K562 (cell line): ENCODE measurements at regions not wholly inside any gene's neighbourhood (a gene's known extent, or its start where the extent isn't known, plus 50 kb on each side); places are given as distances from the start of the nearest gene placed in this dataset.

Source experiments
- CTBP1 ChIP-seq: fragments of 450-650 bp; IDR thresholded peaks from 2 replicates; pipeline ENCODE4 v1.6.1; 2016; ENCODE audit warnings: borderline replicate concordance
- DIDO1 ChIP-seq: fragments of 450-650 bp; IDR thresholded peaks from 2 replicates; pipeline ENCODE4 v1.6.1; 2016; ENCODE audit warnings: low read depth, missing biosample characterization, missing genetic modification characterization
- ELF2 ChIP-seq: fragments of 250-450 bp; sonication (Bioruptor Pico); IDR thresholded peaks from 2 replicates; pipeline ENCODE4 v1.5.0; 2021; ENCODE audit warnings: mild to moderate bottlenecking
- HEY1 ChIP-seq: fragments of 250-450 bp; sonication (Bioruptor Pico); IDR thresholded peaks from 2 replicates; pipeline ENCODE4 v1.5.0; 2020; ENCODE audit warnings: mild to moderate bottlenecking, moderate library complexity, borderline replicate concordance
- HLTF ChIP-seq: fragments of 450-650 bp; IDR thresholded peaks from 2 replicates; pipeline ENCODE4 v1.6.1; 2016
- KAT2B ChIP-seq: IDR thresholded peaks from one replicate; pipeline ENCODE4 v1.6.1; 2012; ENCODE audit warnings: low read depth, mild to moderate bottlenecking, control low read depth, inconsistent platforms, low read length, moderate library complexity
- KLF6 ChIP-seq: fragments of 250-450 bp; sonication (Bioruptor Pico); IDR thresholded peaks from 2 replicates; pipeline ENCODE4 v1.4.0; 2020; ENCODE audit warnings: mild to moderate bottlenecking, moderate library complexity, borderline replicate concordance
- L3MBTL2 ChIP-seq: fragments of 450-650 bp; IDR thresholded peaks from 2 replicates; pipeline ENCODE4 v1.6.1; 2016; ENCODE audit warnings: mild to moderate bottlenecking, moderate library complexity
- LEF1 ChIP-seq: fragments of 450-650 bp; IDR thresholded peaks from 2 replicates; pipeline ENCODE4 v1.6.1; 2016; ENCODE audit warnings: mild to moderate bottlenecking
- MAFK ChIP-seq: IDR thresholded peaks from 2 replicates; pipeline ENCODE4 v1.6.1; 2011; ENCODE audit warnings: low read length, improper control_type of control experiment
- MCM2 ChIP-seq: fragments of 450-650 bp; IDR thresholded peaks from 2 replicates; pipeline ENCODE4 v1.6.1; 2017; ENCODE audit warnings: low read depth, mild to moderate bottlenecking
- MECOM ChIP-seq: fragments of 250-450 bp; sonication (Bioruptor Pico); IDR thresholded peaks from 2 replicates; pipeline ENCODE4 v1.8.0; 2022; ENCODE audit warnings: inconsistent platforms
- NCOR1 ChIP-seq: fragments of 450-650 bp; IDR thresholded peaks from 2 replicates; pipeline ENCODE4 v1.6.1; 2016; ENCODE audit warnings: mild to moderate bottlenecking, moderate library complexity
- NONO ChIP-seq, 2 experiments: fragments of 200-400 bp in 1 of 2; fragments of 450-650 bp in 1 of 2; formaldehyde crosslinking in 1 of 2; IDR thresholded peaks; 2 replicates each; pipeline ENCODE4 v1.6.1; 2017; ENCODE audit warnings: low read depth in 2 of 2, mild to moderate bottlenecking in 2 of 2, moderate library complexity in 2 of 2, low read length in 1 of 2
- NR1H2 ChIP-seq: sonication (generic); formaldehyde crosslinking; IDR thresholded peaks from 2 replicates; pipeline ENCODE4 v1.4.0; 2020; ENCODE audit warnings: mild to moderate bottlenecking, missing genetic modification reagents
- PHF20 ChIP-seq: fragments of 450-650 bp; IDR thresholded peaks from 2 replicates; pipeline ENCODE4 v1.6.1; 2018; ENCODE audit not compliant: partially characterized antibody
- PML ChIP-seq: IDR thresholded peaks from 2 replicates; pipeline ENCODE4 v1.6.1; 2012; ENCODE audit warnings: low read length, inconsistent platforms
- POLR2AphosphoS5 ChIP-seq: IDR thresholded peaks from 2 replicates; pipeline ENCODE4 v1.6.1; 2011; ENCODE audit warnings: mild to moderate bottlenecking, low read depth, low read length, moderate library complexity; ENCODE audit not compliant: control insufficient read depth, insufficient read depth
- POLR2B ChIP-seq: fragments of 450-650 bp; IDR thresholded peaks from 2 replicates; pipeline ENCODE4 v1.6.1; 2018; ENCODE audit warnings: low read depth; ENCODE audit not compliant: partially characterized antibody
- PTRF ChIP-seq: fragments of 450-650 bp; IDR thresholded peaks from 2 replicates; pipeline ENCODE4 v1.6.1; 2016; ENCODE audit warnings: mild to moderate bottlenecking, missing genetic modification characterization, missing compliant biosample characterization
- RAD51 ChIP-seq: fragments of 450-650 bp; IDR thresholded peaks from 2 replicates; pipeline ENCODE4 v1.7.1; 2016; ENCODE audit warnings: low read depth, mild to moderate bottlenecking, borderline replicate concordance
- SIN3B ChIP-seq: fragments of 450-650 bp; IDR thresholded peaks from 2 replicates; pipeline ENCODE4 v1.6.1; 2017; ENCODE audit warnings: low read depth, mild to moderate bottlenecking, moderate library complexity
- SMARCA4 ChIP-seq: fragments of 450-650 bp; IDR thresholded peaks from 2 replicates; pipeline ENCODE4 v1.6.1; 2016
- SNIP1 ChIP-seq: fragments of 450-650 bp; IDR thresholded peaks from 2 replicates; pipeline ENCODE4 v1.7.1; 2017; ENCODE audit warnings: low read depth, mild to moderate bottlenecking
- SOX6 ChIP-seq: fragments of 450-650 bp; IDR thresholded peaks from 2 replicates; pipeline ENCODE4 v1.6.1; 2014; ENCODE audit warnings: mild to moderate bottlenecking
- SP2 ChIP-seq: IDR thresholded peaks from 2 replicates; pipeline ENCODE4 v1.6.1; 2011; ENCODE audit warnings: mild to moderate bottlenecking, low read depth, low read length, moderate library complexity; ENCODE audit not compliant: poor library complexity, severe bottlenecking; ENCODE audit errors: extremely low read depth
- SPI1 ChIP-seq: IDR thresholded peaks from 2 replicates; pipeline ENCODE4 v1.6.1; 2011; ENCODE audit warnings: low read depth, low read length, control low read depth, borderline replicate concordance
- SREBF2 ChIP-seq: sonication (generic); formaldehyde crosslinking; IDR thresholded peaks from 2 replicates; pipeline ENCODE4 v1.4.0; 2020; ENCODE audit warnings: mild to moderate bottlenecking, missing genetic modification reagents
- SRSF9 ChIP-seq: fragments of 200-400 bp; formaldehyde crosslinking; IDR thresholded peaks from 2 replicates; pipeline ENCODE4 v1.6.1; 2017; ENCODE audit warnings: low read depth, low read length, borderline replicate concordance
- YBX1 ChIP-seq: fragments of 450-650 bp; IDR thresholded peaks from 2 replicates; pipeline ENCODE4 v1.7.1; 2016; ENCODE audit warnings: mild to moderate bottlenecking
- ZC3H11A ChIP-seq: IDR thresholded peaks from 2 replicates; pipeline ENCODE4 v1.6.1; 2012; ENCODE audit warnings: low read depth, low read length, improper control_type of control experiment
- ZFX ChIP-seq: sonication (generic); formaldehyde crosslinking; IDR thresholded peaks from 2 replicates; pipeline ENCODE4 v1.8.0; 2022; ENCODE audit warnings: mild to moderate bottlenecking, missing genetic modification reagents, moderate library complexity
- ZNF143 ChIP-seq: sonication (generic); formaldehyde crosslinking; IDR thresholded peaks from 2 replicates; pipeline ENCODE4 v1.9.0; 2022; ENCODE audit warnings: mild to moderate bottlenecking, missing genetic modification reagents
- ZNF212 ChIP-seq: fragments of 450-650 bp; formaldehyde crosslinking; IDR thresholded peaks from 2 replicates; pipeline ENCODE4 v1.4.0; 2020; ENCODE audit warnings: mild to moderate bottlenecking
- ZNF239 ChIP-seq: fragments of 250-450 bp; sonication (Bioruptor Pico); IDR thresholded peaks from 2 replicates; pipeline ENCODE4 v1.4.0; 2020; ENCODE audit warnings: mild to moderate bottlenecking
- ZNF57 ChIP-seq: fragments of 450-650 bp; formaldehyde crosslinking; IDR thresholded peaks from 2 replicates; pipeline ENCODE4 v1.4.0; 2020; ENCODE audit warnings: mild to moderate bottlenecking, moderate library complexity
- ZNF780A ChIP-seq: fragments of 250-450 bp; sonication (Bioruptor Pico); IDR thresholded peaks from 2 replicates; pipeline ENCODE4 v1.5.0; 2021; ENCODE audit warnings: mild to moderate bottlenecking

- TF ChIP-seq ZNF143 (CRISPR knock-in tag) (no peak), ZNF57 (CRISPR knock-in tag) (no peak), ELF2 (CRISPR knock-in tag) (no peak), LEF1 (peak; percentile 95), MECOM (no peak; the same call in 1 of the 2 replicates), POLR2B (no peak), SOX6 (peak; percentile 92), HLTF (0 out of 2 replicates have a peak, but pooled peaks have one; percentile 8), NR1H2 (CRISPR knock-in tag) (no peak), PHF20 (no peak), KLF6 (peak; percentile 51; the same call in 1 of the 2 replicates), L3MBTL2 (peak; percentile 37), YBX1 (no peak), MAFK (peak; percentile 47), ZC3H11A (no peak), SPI1 (peak; percentile 51; the same call in 1 of the 2 replicates), NCOR1 (peak; percentile 91), SRSF9 (no peak), NONO (IDR thresholded peaks at IDR 0.05; ENCODE audit: low read depth in 2 of 2, low read length in 1 of 2) (peak in 1 of 2 experiments; percentile 53; a peak in 1 of 4 replicates), SIN3B (no peak), ZFX (CRISPR knock-in tag) (peak; percentile 70), SP2 (no peak), KAT2B (no peak), POLR2AphosphoS5 (peak; percentile 62; the same call in 1 of the 2 replicates), SREBF2 (CRISPR knock-in tag) (no peak), RAD51 (peak; percentile 30; the same call in 1 of the 2 replicates), ZNF780A (no peak), HEY1 (CRISPR knock-in tag) (no peak), DIDO1 (tag) (no peak), MCM2 (no peak), CTBP1 (peak; percentile 60; the same call in 1 of the 2 replicates), SNIP1 (no peak), ZNF239 (peak; percentile 35; the same call in 1 of the 2 replicates), PML (peak; percentile 74), SMARCA4 (peak; percentile 98), PTRF (tag) (no peak), ZNF212 (CRISPR knock-in tag) (no peak)
These were observed 96.1 kb upstream of the CHD2 start (continued) for GRCh38 chr15:92803852-92804609.
